GM21515 (cell line): ENCODE measurements at regions not wholly inside any gene's neighbourhood (a gene's known extent, or its start where the extent isn't known, plus 50 kb on each side); places are given as distances from the start of the nearest gene placed in this dataset.

Source experiments
- ATAC-seq: cut with Tn5 transposase; IDR thresholded peaks from one replicate; pipeline ENCODE4 v1.9.1; 2021; ENCODE audit not compliant: unreplicated experiment

GRCh38 chr3:30113906-30114305 lies 492.5 kb upstream of the TGFBR2 start:
- no peak for ATAC-seq

GRCh38 chr3:30114918-30115317 lies 491.5 kb upstream of the TGFBR2 start:
- no peak for ATAC-seq

- no peak for ATAC-seq
Observed at GRCh38 chr3:30122359-30122758, 484.0 kb upstream of the TGFBR2 start.

GRCh38 chr3:30123224-30123623 lies 483.2 kb upstream of the TGFBR2 start:
- ATAC-seq: no peak

GRCh38 chr3:30123755-30124154 lies 482.6 kb upstream of the TGFBR2 start:
- no peak for ATAC-seq

- ATAC-seq: no peak
Observed at GRCh38 chr3:30124435-30125370, 481.7 kb upstream of the TGFBR2 start.

- ATAC-seq: no peak
Observed at GRCh38 chr3:30129765-30130164, 476.6 kb upstream of the TGFBR2 start.

GRCh38 chr3:30130391-30130790 lies 476.0 kb upstream of the TGFBR2 start:
- ATAC-seq: no peak

GRCh38 chr3:30131191-30131590 lies 475.2 kb upstream of the TGFBR2 start:
- ATAC-seq: no peak

GRCh38 chr3:30135190-30135589 lies 471.2 kb upstream of the TGFBR2 start:
- ATAC-seq: no peak

- no peak for ATAC-seq
Observed at GRCh38 chr3:30139283-30139682, 467.1 kb upstream of the TGFBR2 start.

- ATAC-seq: no peak
Observed at GRCh38 chr3:30140356-30141075, 465.9 kb upstream of the TGFBR2 start.

- no peak for ATAC-seq
Observed at GRCh38 chr3:30141178-30141581, 465.2 kb upstream of the TGFBR2 start.

- ATAC-seq: no peak
Observed at GRCh38 chr3:30141927-30142326, 464.5 kb upstream of the TGFBR2 start.

- no peak for ATAC-seq
Observed at GRCh38 chr3:30142946-30143345, 463.5 kb upstream of the TGFBR2 start.

- ATAC-seq: no peak
Observed at GRCh38 chr3:30145281-30145680, 461.1 kb upstream of the TGFBR2 start.

GRCh38 chr3:30146978-30147377 lies 459.4 kb upstream of the TGFBR2 start:
- no peak for ATAC-seq

- ATAC-seq: no peak
Observed at GRCh38 chr3:30154853-30155252, 451.5 kb upstream of the TGFBR2 start.

GRCh38 chr3:30155755-30156154 lies 450.6 kb upstream of the TGFBR2 start:
- ATAC-seq: no peak

GRCh38 chr3:30156586-30157498 lies 449.6 kb upstream of the TGFBR2 start:
- no peak for ATAC-seq

- ATAC-seq: no peak
Observed at GRCh38 chr3:30161375-30161774, 445.0 kb upstream of the TGFBR2 start.
